ENCODE measurements at regions not wholly inside any gene's neighbourhood (a gene's known extent, or its start where the extent isn't known, plus 50 kb on each side); places are given as distances from the start of the nearest gene placed in this dataset.

DNA sequence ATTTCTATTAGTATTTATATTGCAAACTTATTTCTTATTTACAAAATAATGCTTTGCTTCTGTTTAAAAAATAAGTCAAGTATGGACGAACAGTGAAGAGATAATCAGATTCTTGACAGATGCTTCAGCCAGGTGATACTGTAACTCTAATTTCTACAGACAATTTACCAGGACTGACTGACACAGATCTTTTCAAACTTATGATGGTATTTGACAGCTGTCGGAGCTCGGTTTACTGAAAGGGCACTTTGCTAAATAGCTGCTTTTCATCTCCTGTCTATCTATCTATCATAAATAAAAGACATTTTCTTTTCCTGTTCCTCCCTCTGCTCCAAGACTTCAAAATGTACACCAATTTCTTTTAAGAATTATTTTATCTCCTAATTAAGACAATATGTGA, 422.5 kb upstream of the SLC8A1 start:
- TF ChIP-seq, protein P1, sequence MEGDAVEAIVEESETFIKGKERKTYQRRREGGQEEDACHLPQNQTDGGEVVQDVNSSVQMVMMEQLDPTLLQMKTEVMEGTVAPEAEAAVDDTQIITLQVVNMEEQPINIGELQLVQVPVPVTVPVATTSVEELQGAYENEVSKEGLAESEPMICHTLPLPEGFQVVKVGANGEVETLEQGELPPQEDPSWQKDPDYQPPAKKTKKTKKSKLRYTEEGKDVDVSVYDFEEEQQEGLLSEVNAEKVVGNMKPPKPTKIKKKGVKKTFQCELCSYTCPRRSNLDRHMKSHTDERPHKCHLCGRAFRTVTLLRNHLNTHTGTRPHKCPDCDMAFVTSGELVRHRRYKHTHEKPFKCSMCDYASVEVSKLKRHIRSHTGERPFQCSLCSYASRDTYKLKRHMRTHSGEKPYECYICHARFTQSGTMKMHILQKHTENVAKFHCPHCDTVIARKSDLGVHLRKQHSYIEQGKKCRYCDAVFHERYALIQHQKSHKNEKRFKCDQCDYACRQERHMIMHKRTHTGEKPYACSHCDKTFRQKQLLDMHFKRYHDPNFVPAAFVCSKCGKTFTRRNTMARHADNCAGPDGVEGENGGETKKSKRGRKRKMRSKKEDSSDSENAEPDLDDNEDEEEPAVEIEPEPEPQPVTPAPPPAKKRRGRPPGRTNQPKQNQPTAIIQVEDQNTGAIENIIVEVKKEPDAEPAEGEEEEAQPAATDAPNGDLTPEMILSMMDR (IDR thresholded peaks at IDR 0.05) = no peak
- no peak for TF ChIP-seq POLR2AphosphoS5 (IDR thresholded peaks at IDR 0.05)
- TF ChIP-seq POLR2A (IDR thresholded peaks at IDR 0.05) = no peak

Data from sigmoid colon (tissue), 4 donors.